Neural cell (in vitro differentiated cells): ENCODE measurements at regions not wholly inside any gene's neighbourhood (a gene's known extent, or its start where the extent isn't known, plus 50 kb on each side); places are given as distances from the start of the nearest gene placed in this dataset.

ENCODE experiments used
- H2AFZ ChIP-seq: fragments of 200-600, 300-800 bp; sonication (generic), shearing (Covaris generic); 2 replicates; pipeline ENCODE4 v1.6.0; 2014; ENCODE audit warnings: low read depth, mild to moderate bottlenecking, antibody characterized with exemption, low read length, moderate library complexity
- H3F3A ChIP-seq: fragments of 200-600 bp; shearing (Covaris generic); 2 replicates; pipeline ENCODE4 v1.6.1; 2016; ENCODE audit warnings: mild to moderate bottlenecking, moderate library complexity, mixed read lengths, antibody characterized with exemption, low read length; ENCODE audit not compliant: insufficient read depth, poor library complexity, severe bottlenecking
- H3K27ac ChIP-seq: fragments of 200-600, 300-800 bp; sonication (generic), shearing (Covaris generic); 2 replicates; pipeline ENCODE4 v1.5.1; 2014; ENCODE audit warnings: mild to moderate bottlenecking, low read length, moderate library complexity
- H3K27me3 ChIP-seq: fragments of 300-800, 200-600 bp; sonication (generic), shearing (Covaris generic); 2 replicates; pipeline ENCODE4 v1.6.0; 2014; ENCODE audit warnings: mild to moderate bottlenecking, low read depth, low read length, moderate library complexity; ENCODE audit not compliant: insufficient read depth
- H3K36me3 ChIP-seq: fragments of 300-800, 200-600 bp; sonication (generic), shearing (Covaris generic); 2 replicates; pipeline ENCODE4 v1.5.1; 2014; ENCODE audit warnings: mild to moderate bottlenecking, antibody characterized with exemption, low read length, moderate library complexity; ENCODE audit not compliant: insufficient read depth
- H3K4me2 ChIP-seq: fragments of 300-800, 200-600 bp; sonication (generic), shearing (Covaris generic); 2 replicates; pipeline ENCODE4 v1.6.0; 2014; ENCODE audit warnings: mild to moderate bottlenecking, low read length
- H3K4me3 ChIP-seq: fragments of 300-800, 200-600 bp; sonication (generic), shearing (Covaris generic); 2 replicates; pipeline ENCODE4 v1.5.1; 2014; ENCODE audit warnings: mild to moderate bottlenecking, low read length, moderate library complexity
- H3K79me2 ChIP-seq: fragments of 200-600 bp; shearing (Covaris generic); replicated peaks from 2 replicates; pipeline ENCODE4 v1.6.0; 2014; ENCODE audit warnings: mild to moderate bottlenecking, low read length, moderate library complexity; ENCODE audit not compliant: insufficient read depth
- H3K9ac ChIP-seq: fragments of 300-800, 200-600 bp; sonication (generic), shearing (Covaris generic); 2 replicates; pipeline ENCODE4 v1.6.1; 2016; ENCODE audit warnings: mild to moderate bottlenecking, low read length, mixed read lengths
- H3K9me2 ChIP-seq: fragments of 200-600 bp; shearing (Covaris generic); 2 replicates; pipeline ENCODE4 v1.6.1; 2016; ENCODE audit warnings: mild to moderate bottlenecking, low read length, mixed read lengths; ENCODE audit not compliant: insufficient read depth
- H3K9me3 ChIP-seq: fragments of 200-600, 300-800 bp; sonication (generic), shearing (Covaris generic); 2 replicates; pipeline ENCODE4 v1.6.1; 2016; ENCODE audit warnings: mild to moderate bottlenecking, mixed run types, low read length, moderate library complexity, mixed read lengths
- H4K20me1 ChIP-seq: fragments of 200-600 bp; shearing (Covaris generic); 2 replicates; pipeline ENCODE4 v1.6.1; 2016; ENCODE audit warnings: mild to moderate bottlenecking, mixed run types; ENCODE audit not compliant: insufficient read depth
- EP300 ChIP-seq: fragments of 450-650 bp; conservative IDR thresholded peaks from 2 replicates; pipeline ENCODE4 v1.6.1; 2014; ENCODE audit warnings: antibody characterized with exemption, mild to moderate bottlenecking, moderate library complexity; ENCODE audit not compliant: poor library complexity, severe bottlenecking
- EZH2 ChIP-seq: fragments of 200-600, 300-800 bp; shearing (Covaris generic), sonication (generic); IDR thresholded peaks from 2 replicates; pipeline ENCODE4 v1.6.1; 2014; ENCODE audit warnings: antibody characterized with exemption, low read length, borderline replicate concordance, mild to moderate bottlenecking; ENCODE audit not compliant: insufficient read depth, poor library complexity, severe bottlenecking
- MXI1 ChIP-seq: fragments of 450-650 bp; conservative IDR thresholded peaks from 2 replicates; pipeline ENCODE4 v1.6.1; 2014; ENCODE audit warnings: antibody characterized with exemption, mild to moderate bottlenecking; ENCODE audit not compliant: poor library complexity, severe bottlenecking
- POLR2AphosphoS5 ChIP-seq: IDR thresholded peaks from 2 replicates; pipeline ENCODE4 v1.6.1; 2012
- RAD21 ChIP-seq: fragments of 450-650 bp; conservative IDR thresholded peaks from 2 replicates; pipeline ENCODE4 v1.6.1; 2014; ENCODE audit warnings: antibody characterized with exemption, mild to moderate bottlenecking, moderate library complexity
- SMC3 ChIP-seq: fragments of 450-650 bp; conservative IDR thresholded peaks from 2 replicates; pipeline ENCODE4 v1.6.1; 2014; ENCODE audit warnings: antibody characterized with exemption, mild to moderate bottlenecking, moderate library complexity; ENCODE audit not compliant: poor library complexity
- TAF1 ChIP-seq: IDR thresholded peaks from 2 replicates; pipeline ENCODE4 v1.6.1; 2012; ENCODE audit warnings: low read depth
- TF ChIP-seq, protein P1 (sequence below): IDR thresholded peaks from 2 replicates; pipeline ENCODE4 v1.6.1; 2012; ENCODE audit warnings: borderline replicate concordance
- TF ChIP-seq, protein P2 (sequence below): fragments of 450-650 bp; IDR thresholded peaks from 2 replicates; pipeline ENCODE4 v1.5.1; 2014; ENCODE audit warnings: antibody characterized with exemption, mild to moderate bottlenecking, moderate library complexity; ENCODE audit not compliant: poor library complexity, severe bottlenecking

DNA sequence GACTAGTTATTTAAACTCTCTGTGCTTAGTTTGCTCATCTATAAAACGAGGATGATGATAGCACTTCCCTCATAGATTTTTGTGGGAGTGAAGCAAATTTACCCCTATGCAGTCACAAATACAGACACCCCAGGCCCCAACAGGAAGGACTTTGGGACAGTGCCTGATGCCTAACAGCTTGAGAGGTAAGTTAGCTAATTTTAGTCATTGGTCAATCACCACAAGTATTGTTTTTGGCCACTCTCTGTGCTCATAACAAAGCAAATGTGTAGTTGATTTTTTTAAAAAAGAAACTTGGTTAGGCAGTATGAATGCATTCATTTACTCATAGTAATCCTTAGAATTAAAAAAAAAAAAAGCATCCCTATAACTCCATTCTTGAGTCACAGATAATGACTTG, 1590.7 kb upstream of the TENM3 start:
- Histone ChIP-seq H3K4me2 (no peak overlapping the region), H3K4me3 (no peak overlapping the region), H3K9ac (no peak overlapping the region), H3K79me2 (no peaks in the 10 kb centered on the region), H3K27ac (no peak overlapping the region), H3K9me2 (no peaks in the 10 kb centered on the region), H2AFZ (no peak overlapping the region), H3K27me3 (no peaks in the 10 kb centered on the region), H3K36me3 (no peaks in the 10 kb centered on the region), H3K9me3 (no peaks in the 10 kb centered on the region), H4K20me1 (no peaks in the 10 kb centered on the region), H3F3A (no peaks in the 10 kb centered on the region)
- TF ChIP-seq TAF1 (no peak), POLR2AphosphoS5 (no peak), MXI1 (no peak), SMC3 (no peak), RAD21 (no peak), EZH2 (no peak), EP300 (no peak)
- TF ChIP-seq, protein P1, sequence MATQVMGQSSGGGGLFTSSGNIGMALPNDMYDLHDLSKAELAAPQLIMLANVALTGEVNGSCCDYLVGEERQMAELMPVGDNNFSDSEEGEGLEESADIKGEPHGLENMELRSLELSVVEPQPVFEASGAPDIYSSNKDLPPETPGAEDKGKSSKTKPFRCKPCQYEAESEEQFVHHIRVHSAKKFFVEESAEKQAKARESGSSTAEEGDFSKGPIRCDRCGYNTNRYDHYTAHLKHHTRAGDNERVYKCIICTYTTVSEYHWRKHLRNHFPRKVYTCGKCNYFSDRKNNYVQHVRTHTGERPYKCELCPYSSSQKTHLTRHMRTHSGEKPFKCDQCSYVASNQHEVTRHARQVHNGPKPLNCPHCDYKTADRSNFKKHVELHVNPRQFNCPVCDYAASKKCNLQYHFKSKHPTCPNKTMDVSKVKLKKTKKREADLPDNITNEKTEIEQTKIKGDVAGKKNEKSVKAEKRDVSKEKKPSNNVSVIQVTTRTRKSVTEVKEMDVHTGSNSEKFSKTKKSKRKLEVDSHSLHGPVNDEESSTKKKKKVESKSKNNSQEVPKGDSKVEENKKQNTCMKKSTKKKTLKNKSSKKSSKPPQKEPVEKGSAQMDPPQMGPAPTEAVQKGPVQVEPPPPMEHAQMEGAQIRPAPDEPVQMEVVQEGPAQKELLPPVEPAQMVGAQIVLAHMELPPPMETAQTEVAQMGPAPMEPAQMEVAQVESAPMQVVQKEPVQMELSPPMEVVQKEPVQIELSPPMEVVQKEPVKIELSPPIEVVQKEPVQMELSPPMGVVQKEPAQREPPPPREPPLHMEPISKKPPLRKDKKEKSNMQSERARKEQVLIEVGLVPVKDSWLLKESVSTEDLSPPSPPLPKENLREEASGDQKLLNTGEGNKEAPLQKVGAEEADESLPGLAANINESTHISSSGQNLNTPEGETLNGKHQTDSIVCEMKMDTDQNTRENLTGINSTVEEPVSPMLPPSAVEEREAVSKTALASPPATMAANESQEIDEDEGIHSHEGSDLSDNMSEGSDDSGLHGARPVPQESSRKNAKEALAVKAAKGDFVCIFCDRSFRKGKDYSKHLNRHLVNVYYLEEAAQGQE, result no peak
- TF ChIP-seq, protein P2, sequence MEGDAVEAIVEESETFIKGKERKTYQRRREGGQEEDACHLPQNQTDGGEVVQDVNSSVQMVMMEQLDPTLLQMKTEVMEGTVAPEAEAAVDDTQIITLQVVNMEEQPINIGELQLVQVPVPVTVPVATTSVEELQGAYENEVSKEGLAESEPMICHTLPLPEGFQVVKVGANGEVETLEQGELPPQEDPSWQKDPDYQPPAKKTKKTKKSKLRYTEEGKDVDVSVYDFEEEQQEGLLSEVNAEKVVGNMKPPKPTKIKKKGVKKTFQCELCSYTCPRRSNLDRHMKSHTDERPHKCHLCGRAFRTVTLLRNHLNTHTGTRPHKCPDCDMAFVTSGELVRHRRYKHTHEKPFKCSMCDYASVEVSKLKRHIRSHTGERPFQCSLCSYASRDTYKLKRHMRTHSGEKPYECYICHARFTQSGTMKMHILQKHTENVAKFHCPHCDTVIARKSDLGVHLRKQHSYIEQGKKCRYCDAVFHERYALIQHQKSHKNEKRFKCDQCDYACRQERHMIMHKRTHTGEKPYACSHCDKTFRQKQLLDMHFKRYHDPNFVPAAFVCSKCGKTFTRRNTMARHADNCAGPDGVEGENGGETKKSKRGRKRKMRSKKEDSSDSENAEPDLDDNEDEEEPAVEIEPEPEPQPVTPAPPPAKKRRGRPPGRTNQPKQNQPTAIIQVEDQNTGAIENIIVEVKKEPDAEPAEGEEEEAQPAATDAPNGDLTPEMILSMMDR, result no peak

DNA sequence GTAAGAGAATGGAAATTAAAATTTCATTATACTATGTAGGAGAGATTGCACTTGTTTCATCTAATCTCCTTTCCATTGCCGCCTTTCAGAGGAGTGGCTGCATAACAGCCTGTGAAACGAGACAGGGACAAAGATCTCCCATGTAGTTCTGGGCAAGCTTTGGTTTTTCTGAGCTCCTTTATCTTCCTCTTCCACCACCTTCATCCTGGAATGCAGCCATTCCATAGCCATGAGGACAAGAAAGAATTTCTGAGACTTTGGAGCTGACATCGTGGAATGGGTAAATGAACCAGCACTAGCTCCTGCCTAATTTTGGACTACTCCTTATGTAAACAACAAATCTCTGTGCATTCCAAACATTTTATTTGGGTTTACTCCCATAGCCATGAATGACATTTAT, 1587.3 kb upstream of the TENM3 start:
- no peaks in the 10 kb centered on the region for H3K36me3 ChIP-seq
- no peaks in the 10 kb centered on the region for H3K79me2 ChIP-seq
- no peak overlapping the region for H3K9ac ChIP-seq
- no peak overlapping the region for H3K4me3 ChIP-seq
- H3F3A ChIP-seq, result no peaks in the 10 kb centered on the region
- H3K27ac ChIP-seq, result no peak overlapping the region
- H2AFZ ChIP-seq, result no peak overlapping the region
- no peaks in the 10 kb centered on the region for H3K9me3 ChIP-seq
- no peaks in the 10 kb centered on the region for H4K20me1 ChIP-seq
- H3K4me2 ChIP-seq, result no peak overlapping the region
- H3K9me2 ChIP-seq, result no peaks in the 10 kb centered on the region
- TF ChIP-seq EZH2 (no peak), EP300 (no peak), MXI1 (no peak), RAD21 (no peak), SMC3 (no peak), POLR2AphosphoS5 (no peak), TAF1 (no peak)
- TF ChIP-seq, protein P2, result no peak
- TF ChIP-seq, protein P1, result no peak
- H3K27me3 ChIP-seq, result no peaks in the 10 kb centered on the region
